Small intestine (tissue), 7 donors: ENCODE measurements at regions not wholly inside any gene's neighbourhood (a gene's known extent, or its start where the extent isn't known, plus 50 kb on each side); places are given as distances from the start of the nearest gene placed in this dataset.

Source experiments
- DNase-seq, 2 donors: peaks; one replicate each; pipeline versions ENCODE4 v3.0.0 to v3.0.0-alpha.2; 2013
- FAIRE-seq: peaks from 2 replicates; lab custom pipeline; 2012; peaks lifted over from hg19 to GRCh38; lab: Jason Lieb, UNC
- H3K27ac ChIP-seq, 3 donors: one replicate each; pipeline ENCODE4 v1.5.1; 2013; ENCODE audit warnings: low read length in 2 of 3, mild to moderate bottlenecking in 2 of 3, control low read depth in 1 of 3, inconsistent platforms in 1 of 3, low read depth in 1 of 3, moderate library complexity in 1 of 3
- H3K27me3 ChIP-seq, 3 donors: one replicate each; pipeline ENCODE4 v1.6.1; 2013; ENCODE audit warnings: low read length in 3 of 3, inconsistent platforms in 1 of 3; ENCODE audit not compliant: control insufficient read depth in 3 of 3, insufficient read depth in 3 of 3
- H3K36me3 ChIP-seq, 3 donors: one replicate each; pipeline ENCODE4 v1.6.1; 2013; ENCODE audit warnings: low read length in 3 of 3, inconsistent platforms in 1 of 3, low read depth in 1 of 3, mild to moderate bottlenecking in 1 of 3, moderate library complexity in 1 of 3; ENCODE audit not compliant: control insufficient read depth in 3 of 3, insufficient read depth in 2 of 3
- H3K4me1 ChIP-seq, 3 donors: one replicate each; pipeline ENCODE4 v1.6.1; 2013; ENCODE audit warnings: low read length in 2 of 3, inconsistent platforms in 1 of 3, low read depth in 1 of 3, mild to moderate bottlenecking in 1 of 3, moderate library complexity in 1 of 3; ENCODE audit not compliant: control insufficient read depth in 3 of 3, insufficient read depth in 2 of 3
- H3K4me3 ChIP-seq, 3 donors: one replicate each; pipeline ENCODE4 v1.5.1; 2013; ENCODE audit warnings: low read length in 3 of 3, control low read depth in 1 of 3, inconsistent platforms in 1 of 3, low read depth in 1 of 3, mild to moderate bottlenecking in 1 of 3, moderate library complexity in 1 of 3
- H3K9me3 ChIP-seq, 2 donors: one replicate each; pipeline ENCODE4 v1.6.1; 2013; ENCODE audit warnings: low read depth in 1 of 2, low read length in 1 of 2; ENCODE audit not compliant: control insufficient read depth in 2 of 2, insufficient read depth in 1 of 2
- WGBS, 3 donors: extraction: QIAGEN DNeasy Blood & Tissue Kit; methylation state at CpG; one replicate each; pipeline ENCODE4 v1.1.7; 2013; 5-methylcytosine and 5-hydroxymethylcytosine counted together
- donor health status: healthy with polysubstance abuse.
- donor health status: control.
- donor health status: control.
- donor health status: Bipolar disorder and iron deficiency.
- donor health status: healthy.

DNA sequence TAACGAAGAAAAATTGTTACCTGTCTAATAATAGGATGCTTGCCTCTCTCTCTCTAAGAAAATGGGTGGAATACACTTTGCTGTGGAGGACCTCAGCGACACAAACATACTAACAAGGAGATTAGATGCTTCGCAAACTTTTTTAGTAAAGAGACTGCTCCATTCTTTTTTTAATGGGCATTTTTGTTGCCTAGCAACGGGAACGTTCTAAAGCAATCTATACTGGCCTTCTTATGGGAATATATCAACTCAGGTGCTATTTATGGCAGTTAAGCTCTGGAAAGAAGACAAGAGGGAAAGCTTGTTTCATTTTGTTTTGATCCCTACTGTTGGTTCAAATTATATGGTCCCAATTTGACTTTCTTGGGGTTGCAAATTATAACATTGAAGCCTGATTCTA lies 86.8 kb upstream of the CBLN2 start:
- no peaks in the 10 kb centered on the region for H3K9me3 ChIP-seq
- no peak overlapping the region for H3K27ac ChIP-seq
- H3K36me3 ChIP-seq: no peaks in the 10 kb centered on the region
- H3K27me3 ChIP-seq: no peaks in the 10 kb centered on the region
- H3K4me1 ChIP-seq: no peaks in the 10 kb centered on the region
- WGBS, 3 donors: 61 to 66% (median 63%) methylated on average over 5 of the region's 5 CpGs
- H3K4me3 ChIP-seq: no peak overlapping the region
- FAIRE-seq: no peak
- DNase-seq: no peak

GRCh38 chr18:72623444-72623843 lies 79.3 kb upstream of the CBLN2 start:
- Histone ChIP-seq H3K27me3 (no peaks in the 10 kb centered on the region), H3K27ac (no peak overlapping the region), H3K9me3 (no peaks in the 10 kb centered on the region), H3K4me3 (no peak overlapping the region), H3K36me3 (no peaks in the 10 kb centered on the region), H3K4me1 (no peaks in the 10 kb centered on the region)
- 37 to 55% (median 47%) methylated on average over 4 of the region's 4 CpGs for WGBS, 3 donors
- DNase-seq (no peak), FAIRE-seq (no peak)

DNA sequence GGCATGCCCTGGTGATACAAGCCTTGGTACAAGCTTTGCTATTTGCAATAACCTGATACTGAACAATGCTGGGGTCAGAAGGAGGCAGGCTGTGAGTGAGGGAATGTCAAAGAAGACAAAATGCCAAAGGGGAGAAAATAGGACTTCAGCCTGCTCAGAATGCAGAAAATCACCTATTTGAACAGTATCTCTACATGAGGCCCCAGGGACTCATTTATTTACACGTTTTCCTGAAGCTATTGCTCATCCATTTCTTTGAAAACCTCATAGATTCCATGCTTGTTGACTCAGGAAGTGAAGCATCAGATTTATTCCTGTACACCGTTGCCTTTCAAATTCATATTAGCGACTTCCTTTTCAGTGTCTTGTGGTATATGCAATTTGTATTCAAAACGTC lies 69.4 kb upstream of the CBLN2 start:
- Histone ChIP-seq H3K36me3 (no peaks in the 10 kb centered on the region), H3K27ac (no peak overlapping the region), H3K4me3 (no peak overlapping the region), H3K9me3 (no peaks in the 10 kb centered on the region), H3K27me3 (no peaks in the 10 kb centered on the region), H3K4me1 (no peaks in the 10 kb centered on the region)
- WGBS, 3 donors: 28 to 41% (median 34%) methylated on average over 4 of the region's 4 CpGs
- FAIRE-seq (no peak), DNase-seq (no peak)

DNA sequence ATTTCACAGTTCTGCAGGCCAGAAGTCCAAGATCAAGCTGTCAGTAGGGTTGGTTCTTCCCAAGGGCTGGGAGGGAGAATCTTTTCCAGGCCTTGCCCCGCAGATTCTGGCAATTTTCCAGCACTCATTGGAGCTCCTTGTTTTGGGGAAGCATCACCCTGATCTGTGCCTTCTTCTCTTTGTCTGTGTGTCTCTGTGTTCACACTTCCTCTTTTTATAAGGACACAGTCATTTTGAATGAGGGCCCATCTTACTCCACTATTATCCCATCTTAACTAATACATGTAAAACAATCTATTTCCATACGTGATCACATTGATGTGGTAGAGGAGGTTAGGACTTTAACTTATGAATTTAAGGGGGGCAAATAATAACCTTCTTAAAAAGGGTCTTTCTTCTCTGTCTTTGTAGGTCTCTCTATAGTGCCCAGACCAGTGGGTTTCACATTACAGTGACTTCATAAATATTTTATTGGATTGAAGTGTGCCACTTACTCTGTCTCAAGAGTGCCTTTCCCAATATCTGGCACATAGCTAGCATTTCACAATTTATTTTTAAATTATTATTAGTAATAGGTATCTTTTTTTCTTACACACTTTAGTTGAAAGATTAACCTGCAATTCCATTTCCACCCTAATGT lies 68.9 kb upstream of the CBLN2 start:
- no peak for DNase-seq
- Histone ChIP-seq H3K9me3 (no peaks in the 10 kb centered on the region), H3K27ac (no peak overlapping the region), H3K36me3 (no peaks in the 10 kb centered on the region), H3K4me3 (no peak overlapping the region), H3K4me1 (no peaks in the 10 kb centered on the region), H3K27me3 (no peaks in the 10 kb centered on the region)
- FAIRE-seq: no peak
- WGBS, 3 donors: 63 to 70% (median 68%) methylated on average over 2 of the region's 2 CpGs

DNA sequence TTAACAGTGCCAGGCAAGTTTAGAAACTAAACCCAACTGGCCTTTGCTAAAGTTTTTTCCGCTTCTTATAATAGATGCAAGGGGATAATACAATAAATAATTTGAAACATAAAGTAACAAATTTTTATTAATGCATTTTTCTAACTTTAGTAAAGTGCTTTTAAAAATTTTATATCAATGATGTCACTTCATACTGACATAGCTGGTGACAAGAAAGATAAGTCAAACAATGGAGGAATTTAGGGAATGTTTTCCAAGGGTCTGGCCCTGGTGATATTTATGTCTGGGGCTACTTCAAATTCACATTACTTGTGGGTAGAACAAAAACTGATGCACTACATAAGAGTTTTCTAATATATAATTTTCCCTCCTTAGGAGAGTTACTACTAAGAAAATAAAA lies 61.2 kb upstream of the CBLN2 start:
- Histone ChIP-seq H3K27me3 (no peaks in the 10 kb centered on the region), H3K4me1 (no peaks in the 10 kb centered on the region), H3K27ac (no peak overlapping the region), H3K4me3 (no peak overlapping the region), H3K9me3 (no peaks in the 10 kb centered on the region), H3K36me3 (no peaks in the 10 kb centered on the region)
- 75 to 96% (median 86%) methylated on average over 1 of the region's 1 CpG for WGBS, 3 donors
- FAIRE-seq (no peak), DNase-seq (no peak)

DNA sequence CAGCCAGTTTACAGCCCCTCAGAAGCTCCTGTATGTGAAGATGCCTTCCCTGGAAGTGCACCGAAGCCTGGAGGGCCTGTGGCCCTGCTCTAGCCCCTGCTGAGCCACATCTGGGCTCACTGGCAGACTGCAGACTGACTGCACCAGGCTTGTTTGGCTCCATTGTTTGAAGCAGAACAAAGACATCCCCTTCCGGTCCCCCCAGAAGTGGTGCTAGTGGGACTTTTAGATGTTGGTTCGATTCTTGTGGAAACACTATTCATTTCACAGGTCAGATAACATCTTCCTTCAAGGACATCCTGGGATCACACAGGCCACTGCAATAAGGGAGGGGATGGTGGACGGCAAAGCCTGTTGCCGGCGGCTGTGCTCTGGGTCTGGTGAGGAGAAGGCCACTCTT lies 57.8 kb upstream of the CBLN2 start:
- H3K9me3 ChIP-seq: peaks cover 0 to 5% of the 10 kb centered on the region in 2 donors
- no peaks in the 10 kb centered on the region for H3K36me3 ChIP-seq
- H3K4me3 ChIP-seq: no peak overlapping the region
- WGBS, 3 donors: 81 to 84% (median 82%) methylated on average over 6 of the region's 6 CpGs
- no peaks in the 10 kb centered on the region for H3K27me3 ChIP-seq
- H3K4me1 ChIP-seq: no peaks in the 10 kb centered on the region
- H3K27ac ChIP-seq: no peak overlapping the region
- no peak for DNase-seq
- FAIRE-seq: no peak

- no peak overlapping the region for H3K27ac ChIP-seq
- H3K4me1 ChIP-seq: no peaks in the 10 kb centered on the region
- peaks cover 0 to 5% of the 10 kb centered on the region in 2 donors for H3K9me3 ChIP-seq
- DNase-seq: no peak
- FAIRE-seq: no peak
- no peaks in the 10 kb centered on the region for H3K27me3 ChIP-seq
- H3K36me3 ChIP-seq: no peaks in the 10 kb centered on the region
- no peak overlapping the region for H3K4me3 ChIP-seq
- 72 to 82% (median 72%) methylated on average over 10 of the region's 10 CpGs for WGBS, 3 donors
Measured at GRCh38 chr18:72601481-72601880, 57.3 kb upstream of the CBLN2 start.
